Spleen (tissue), 7 donors: ENCODE measurements at regions not wholly inside any gene's neighbourhood (a gene's known extent, or its start where the extent isn't known, plus 50 kb on each side); places are given as distances from the start of the nearest gene placed in this dataset.
"Not testable (repeated sequence)": the region's sequence is repeated elsewhere in the genome, so short reads cannot be mapped to it uniquely, and the experiment has no call there.

Experiments
- POLR2A ChIP-seq, 3 donors: fragments of 450-650 bp; IDR thresholded peaks; one replicate each; pipeline ENCODE4 v1.5.1; 2017; ENCODE audit warnings: antibody characterized with exemption in 3 of 3, mild to moderate bottlenecking in 1 of 3
- POLR2AphosphoS5 ChIP-seq, 3 donors: sonication (generic); formaldehyde crosslinking; IDR thresholded peaks; one replicate each; pipeline ENCODE4 v1.5.1; 2017; ENCODE audit warnings: antibody characterized with exemption in 3 of 3
- TF ChIP-seq, protein P1 (sequence below), 11 experiments: fragments of 200-600 bp in 7 of 11; fragments of 450-650 bp in 4 of 11; sonication (generic) in 4 of 11; IDR thresholded peaks in 8 of 11; conservative IDR thresholded peaks in 3 of 11; 1 replicate in 7 of 11; 2 replicates in 4 of 11; pipeline versions ENCODE4 v1.4.0 to v1.8.0; 2016 to 2021; ENCODE audit warnings: antibody characterized with exemption in 11 of 11, inconsistent platforms in 4 of 11, mild to moderate bottlenecking in 1 of 11
- donor health status: DM: no; HTN: no; CAD: no; lungs with moderate emphysema.
- donor health status: DM: no; HTN: no; CAD: no.
- donor health status: DM: no; HTN: no; CAD: no.

DNA sequence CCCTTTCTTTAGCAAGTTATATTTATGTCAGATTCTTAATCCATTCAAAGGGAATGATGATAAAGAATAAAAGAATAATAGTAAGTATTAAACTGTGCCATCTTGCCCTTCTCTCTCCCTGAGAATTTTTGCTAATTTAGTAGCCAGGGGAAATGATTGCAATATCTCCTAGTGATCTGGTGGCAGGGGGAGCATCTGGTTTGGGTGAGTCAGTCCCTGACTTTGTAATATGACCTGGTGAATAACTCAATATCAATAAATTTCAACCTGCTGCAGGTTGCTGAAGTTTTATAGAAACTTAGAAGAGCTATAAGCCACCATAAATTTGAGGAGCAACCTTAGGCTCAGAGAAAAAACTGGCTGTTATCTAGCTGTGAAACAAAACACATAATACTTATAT is 149.4 kb downstream of the SYT15 start:
- TF ChIP-seq, protein P1, sequence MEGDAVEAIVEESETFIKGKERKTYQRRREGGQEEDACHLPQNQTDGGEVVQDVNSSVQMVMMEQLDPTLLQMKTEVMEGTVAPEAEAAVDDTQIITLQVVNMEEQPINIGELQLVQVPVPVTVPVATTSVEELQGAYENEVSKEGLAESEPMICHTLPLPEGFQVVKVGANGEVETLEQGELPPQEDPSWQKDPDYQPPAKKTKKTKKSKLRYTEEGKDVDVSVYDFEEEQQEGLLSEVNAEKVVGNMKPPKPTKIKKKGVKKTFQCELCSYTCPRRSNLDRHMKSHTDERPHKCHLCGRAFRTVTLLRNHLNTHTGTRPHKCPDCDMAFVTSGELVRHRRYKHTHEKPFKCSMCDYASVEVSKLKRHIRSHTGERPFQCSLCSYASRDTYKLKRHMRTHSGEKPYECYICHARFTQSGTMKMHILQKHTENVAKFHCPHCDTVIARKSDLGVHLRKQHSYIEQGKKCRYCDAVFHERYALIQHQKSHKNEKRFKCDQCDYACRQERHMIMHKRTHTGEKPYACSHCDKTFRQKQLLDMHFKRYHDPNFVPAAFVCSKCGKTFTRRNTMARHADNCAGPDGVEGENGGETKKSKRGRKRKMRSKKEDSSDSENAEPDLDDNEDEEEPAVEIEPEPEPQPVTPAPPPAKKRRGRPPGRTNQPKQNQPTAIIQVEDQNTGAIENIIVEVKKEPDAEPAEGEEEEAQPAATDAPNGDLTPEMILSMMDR (IDR thresholded peaks at IDR 0.05 in 8 of 11, conservative IDR thresholded peaks at IDR 0.05 in 3 of 11), result not testable (repeated sequence)
- not testable (repeated sequence) for TF ChIP-seq POLR2A, POLR2AphosphoS5 (IDR thresholded peaks at IDR 0.05)
